ENCODE measurements at regions not wholly inside any gene's neighbourhood (a gene's known extent, or its start where the extent isn't known, plus 50 kb on each side); places are given as distances from the start of the nearest gene placed in this dataset.

DNA sequence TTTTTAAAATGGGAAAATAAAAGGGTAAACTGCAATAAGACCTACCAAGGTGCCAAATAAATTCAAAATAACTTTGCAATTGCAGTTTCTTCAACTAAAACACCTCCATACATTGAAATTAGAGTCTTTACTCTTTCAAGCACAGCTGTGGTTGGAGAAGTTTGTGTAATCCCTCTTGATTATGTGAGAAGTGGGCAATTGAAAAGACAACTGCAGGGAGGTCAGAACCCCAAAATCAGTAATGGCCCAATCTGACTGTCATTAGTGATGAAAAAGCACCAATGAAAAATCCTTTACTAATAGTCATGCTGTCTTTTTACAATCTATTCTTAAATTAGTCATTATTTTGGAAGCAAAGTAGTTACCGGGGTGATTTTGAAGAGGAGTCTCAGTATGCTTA, 116.7 kb upstream of the RGMB start:
- no peak for DNase-seq (ENCODE audit: low spot score)
- in situ Hi-C loops (cut with HindIII; ENCODE audit: low sequenced_read_pairs) = no loop called here

DNA sequence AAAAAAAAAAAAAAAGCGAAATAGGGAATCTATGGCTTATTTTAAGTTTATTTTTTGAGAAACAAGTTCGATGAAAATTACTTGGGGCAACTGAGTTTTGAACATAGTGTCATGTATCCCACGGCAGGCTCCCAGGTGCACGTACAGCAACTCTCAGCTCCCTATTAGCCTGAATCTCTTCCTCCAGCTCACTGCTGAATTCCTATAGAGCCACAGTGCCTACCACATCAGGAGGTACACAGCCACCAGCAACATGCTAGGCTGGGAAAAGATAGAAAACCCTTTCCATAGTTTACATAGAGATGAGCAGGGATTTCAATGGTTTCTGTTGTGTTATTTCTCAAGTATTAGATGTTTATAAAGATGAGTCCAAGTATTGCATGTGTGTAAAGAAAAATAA, 115.9 kb upstream of the RGMB start:
- in situ Hi-C loops (cut with HindIII; ENCODE audit: low sequenced_read_pairs) = no loop called here
- DNase-seq (ENCODE audit: low spot score) = no peak

DNA sequence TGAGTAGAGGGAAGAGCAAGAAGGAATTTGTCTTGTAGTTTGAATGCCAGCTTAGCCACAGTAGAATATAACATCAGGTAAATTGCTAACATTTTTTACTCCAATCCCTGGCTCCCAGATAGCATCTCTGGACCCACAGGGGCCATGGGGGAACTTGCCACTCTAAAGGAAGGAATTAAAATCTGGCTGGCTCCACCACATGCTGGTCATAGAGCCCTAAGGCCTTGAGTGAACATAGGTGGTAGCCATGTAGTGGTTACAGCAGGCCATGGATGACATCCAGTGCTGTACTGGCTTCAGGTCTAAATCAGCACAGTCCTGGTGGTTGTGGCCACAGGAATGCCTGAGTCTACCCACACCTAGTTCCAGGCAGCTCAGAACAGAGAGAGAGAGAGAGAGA, 109.9 kb upstream of the RGMB start:
- in situ Hi-C loops (cut with HindIII; ENCODE audit: low sequenced_read_pairs) = no loop called here
- DNase-seq (ENCODE audit: low spot score) = no peak

DNA sequence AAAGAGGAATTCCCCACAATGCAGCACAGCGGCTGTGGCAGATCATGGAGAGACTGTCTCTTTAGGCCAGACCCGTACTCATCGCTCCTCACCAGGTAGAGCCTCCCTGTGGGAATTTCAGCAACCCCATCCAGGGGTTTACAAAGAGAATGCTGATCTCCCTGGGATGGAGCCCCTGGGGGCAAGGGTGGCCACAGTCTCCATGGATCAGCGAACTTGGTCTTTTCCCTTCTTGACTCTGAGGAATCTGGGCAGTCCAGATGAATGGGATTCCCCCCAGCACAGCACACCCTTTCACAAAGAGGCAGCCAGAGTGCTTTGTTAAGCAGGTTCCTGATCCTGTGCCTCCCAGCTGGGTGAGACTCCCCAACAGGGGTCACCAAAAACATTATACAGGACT, 108.7 kb upstream of the RGMB start:
- DNase-seq (ENCODE audit: low spot score) = no peak
- in situ Hi-C loops (cut with HindIII; ENCODE audit: low sequenced_read_pairs) = no loop called here

DNA sequence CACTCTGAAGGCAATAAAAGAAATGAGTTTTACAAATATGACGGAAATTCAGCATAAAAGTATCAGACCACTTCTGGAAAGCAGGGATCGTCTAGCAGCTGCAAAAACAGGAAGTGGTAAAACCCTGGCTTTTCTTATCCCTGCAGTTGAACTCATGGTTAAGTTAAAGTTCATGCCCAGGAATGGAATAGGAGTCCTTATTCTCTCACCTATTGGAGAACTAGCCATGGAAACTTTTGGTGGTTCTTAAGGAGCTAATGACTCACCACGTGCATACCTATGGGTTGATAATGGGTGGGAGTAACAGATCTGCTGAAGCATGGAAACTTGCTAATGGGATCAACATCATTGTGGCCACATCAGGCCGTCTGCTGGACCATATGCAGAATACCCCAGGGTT, 93.5 kb upstream of the RGMB start:
- in situ Hi-C loops (cut with HindIII; ENCODE audit: low sequenced_read_pairs) = no loop called here
- no peak for DNase-seq (ENCODE audit: low spot score)

DNA sequence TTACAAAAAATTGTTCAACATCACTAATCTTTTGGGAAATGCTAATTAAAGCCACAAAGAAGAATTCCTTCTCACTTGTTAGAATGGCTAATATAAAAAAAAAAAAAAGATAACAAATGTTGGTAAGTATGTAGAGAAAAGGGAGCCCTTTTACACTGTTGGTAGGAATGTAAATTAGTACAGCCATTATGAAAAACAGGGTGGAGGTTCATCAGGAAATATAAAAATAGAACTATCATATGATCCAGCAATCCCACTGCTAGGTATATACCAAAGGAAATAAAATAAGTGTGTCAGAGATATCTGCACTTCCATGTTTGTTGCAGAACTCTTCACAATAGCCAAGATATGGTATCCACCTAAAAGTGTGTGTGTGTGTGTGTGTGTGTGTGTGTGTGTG, 83.5 kb upstream of the RGMB start:
- no peak for DNase-seq (ENCODE audit: low spot score)
- in situ Hi-C loops (cut with HindIII; ENCODE audit: low sequenced_read_pairs) = no loop called here

DNA sequence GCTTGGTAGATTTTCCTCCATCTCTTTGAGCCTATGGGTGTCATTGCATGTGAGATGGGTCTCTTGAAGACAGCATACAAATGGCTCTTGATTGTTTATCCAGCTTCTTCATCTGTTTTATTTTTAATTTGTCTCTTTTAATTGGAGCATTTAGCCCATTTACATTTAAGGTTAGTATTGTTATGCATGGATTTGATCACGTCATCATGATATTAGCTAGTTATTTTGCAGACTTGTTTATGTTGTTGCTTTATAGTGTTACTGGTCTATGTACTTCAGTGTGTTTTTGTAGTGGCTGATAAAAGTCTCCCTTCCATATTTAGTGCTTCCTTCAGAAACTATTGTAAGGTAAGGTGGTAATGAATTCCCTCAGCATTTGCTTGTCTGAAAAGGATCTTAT, 78.6 kb upstream of the RGMB start:
- in situ Hi-C loops (cut with HindIII; ENCODE audit: low sequenced_read_pairs) = no loop called here
- no peak for DNase-seq (ENCODE audit: low spot score)

DNA sequence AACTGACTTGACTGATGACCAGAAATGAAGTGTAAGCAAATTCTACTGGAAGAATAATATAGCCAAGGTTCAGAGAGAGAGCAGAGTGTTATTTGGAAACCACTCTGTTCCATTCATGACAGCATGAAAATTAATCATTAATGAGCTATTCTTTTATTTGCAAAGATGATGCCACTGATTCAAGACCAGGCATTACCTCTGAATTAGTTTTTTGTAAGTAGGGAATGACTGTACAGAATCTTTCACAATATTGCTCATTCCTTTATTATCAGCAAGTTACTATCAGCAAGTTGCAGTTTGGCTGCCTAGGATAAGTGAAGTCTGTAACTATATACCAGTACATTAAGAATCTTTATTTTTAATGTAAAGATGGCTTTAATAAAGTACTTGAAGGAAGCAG, 75.1 kb upstream of the RGMB start:
- DNase-seq (ENCODE audit: low spot score) = no peak
- in situ Hi-C loops (cut with HindIII; ENCODE audit: low sequenced_read_pairs) = no loop called here

DNA sequence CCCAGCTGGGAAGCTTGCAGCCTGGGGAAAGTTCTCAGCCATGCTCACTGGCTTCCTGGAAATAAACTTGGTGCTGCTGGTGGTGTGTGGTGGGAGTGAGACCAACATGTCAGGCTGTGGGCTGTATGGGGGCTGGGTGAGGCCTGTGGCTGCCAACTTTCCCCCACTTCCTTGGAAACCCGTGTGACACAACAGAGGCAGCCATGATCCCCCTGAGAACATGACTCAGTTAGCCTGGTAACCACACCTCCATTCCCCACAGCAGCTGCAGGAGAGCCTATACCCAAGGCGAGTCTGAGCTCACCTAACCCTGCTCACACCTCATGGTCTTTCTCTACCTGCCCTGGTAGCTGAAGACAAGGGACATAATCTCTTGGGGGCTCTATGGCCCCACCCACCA, 72.7 kb upstream of the RGMB start:
- no peak for DNase-seq (ENCODE audit: low spot score)
- in situ Hi-C loops (cut with HindIII; ENCODE audit: low sequenced_read_pairs) = no loop called here

DNA sequence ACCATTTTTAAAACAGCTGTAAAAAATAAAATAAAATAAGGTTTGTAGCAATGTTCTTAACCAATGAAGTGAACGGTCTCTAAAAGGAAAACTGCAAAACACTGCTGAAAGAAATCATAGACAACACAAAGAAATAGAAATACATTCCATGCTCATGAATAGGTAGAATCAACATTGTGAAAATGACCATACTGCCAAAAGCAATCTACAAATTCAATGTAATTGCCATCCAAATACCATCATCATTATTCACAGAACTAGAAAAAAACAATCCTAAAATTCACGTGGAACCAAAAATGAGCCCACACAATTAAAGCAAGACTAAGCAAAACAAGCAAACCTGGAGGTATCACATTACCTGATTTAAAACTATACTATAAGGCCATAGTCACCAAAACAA, 67.6 kb upstream of the RGMB start:
- no peak for DNase-seq (ENCODE audit: low spot score)
- in situ Hi-C loops (cut with HindIII; ENCODE audit: low sequenced_read_pairs) = no loop called here

DNA sequence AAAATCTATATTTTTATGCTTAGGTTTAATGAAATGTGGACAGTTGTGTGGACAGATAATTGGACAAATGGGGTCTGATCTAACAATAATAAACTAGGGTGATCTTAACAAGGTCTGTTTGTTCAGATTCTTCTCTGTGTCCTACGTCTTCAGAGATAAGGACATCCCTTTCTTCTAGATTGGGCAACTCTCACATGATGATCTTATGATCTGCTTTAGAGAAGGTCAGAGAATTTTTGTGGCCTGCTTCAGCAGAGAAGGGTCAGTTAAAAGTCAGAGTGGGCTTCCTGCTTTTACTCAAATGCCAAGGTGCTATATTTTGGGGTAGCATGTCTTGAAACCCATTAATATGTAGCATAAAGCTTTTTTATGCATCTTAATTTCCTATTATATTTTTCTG, 63.8 kb upstream of the RGMB start:
- in situ Hi-C loops (cut with HindIII; ENCODE audit: low sequenced_read_pairs) = no loop called here
- no peak for DNase-seq (ENCODE audit: low spot score)

DNA sequence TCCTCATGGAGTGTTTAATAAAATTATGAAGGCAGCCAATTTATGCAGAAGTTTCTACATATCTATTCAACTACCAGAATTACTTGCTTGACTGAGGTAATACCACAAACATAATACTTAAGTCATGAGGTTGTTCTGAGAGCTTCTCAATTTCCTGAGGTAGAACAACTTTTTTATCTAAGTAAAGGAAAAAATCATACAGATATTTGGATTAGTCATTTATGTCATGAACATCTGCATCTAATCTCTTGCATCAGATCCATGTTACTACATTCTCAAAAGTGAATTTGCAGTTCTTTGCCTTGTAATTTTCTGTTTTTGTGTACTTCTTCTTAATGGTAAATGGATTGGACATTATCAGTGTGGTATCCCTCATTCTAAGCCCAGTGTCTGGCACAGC, 60.4 kb upstream of the RGMB start:
- DNase-seq (ENCODE audit: low spot score) = no peak
- in situ Hi-C loops (cut with HindIII; ENCODE audit: low sequenced_read_pairs) = no loop called here

DNA sequence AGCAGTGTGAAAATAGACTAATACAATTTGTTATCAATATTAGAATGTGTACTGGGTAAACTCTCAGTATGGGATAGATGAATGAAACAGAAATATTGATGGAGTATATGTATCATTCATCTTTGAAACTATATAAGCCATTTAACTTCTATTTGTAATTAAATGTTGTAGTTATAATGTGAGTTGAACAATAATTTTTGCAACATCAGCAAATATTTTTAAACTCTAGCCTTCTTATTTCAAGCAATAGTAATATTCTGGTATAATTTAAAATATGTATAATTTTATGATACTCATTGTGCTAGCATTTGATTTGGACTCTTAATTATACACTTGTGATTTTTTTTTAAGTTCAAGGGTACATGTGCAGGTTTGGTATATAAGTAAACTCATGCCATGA, 59.6 kb upstream of the RGMB start:
- in situ Hi-C loops (cut with HindIII; ENCODE audit: low sequenced_read_pairs) = no loop called here
- no peak for DNase-seq (ENCODE audit: low spot score)

DNA sequence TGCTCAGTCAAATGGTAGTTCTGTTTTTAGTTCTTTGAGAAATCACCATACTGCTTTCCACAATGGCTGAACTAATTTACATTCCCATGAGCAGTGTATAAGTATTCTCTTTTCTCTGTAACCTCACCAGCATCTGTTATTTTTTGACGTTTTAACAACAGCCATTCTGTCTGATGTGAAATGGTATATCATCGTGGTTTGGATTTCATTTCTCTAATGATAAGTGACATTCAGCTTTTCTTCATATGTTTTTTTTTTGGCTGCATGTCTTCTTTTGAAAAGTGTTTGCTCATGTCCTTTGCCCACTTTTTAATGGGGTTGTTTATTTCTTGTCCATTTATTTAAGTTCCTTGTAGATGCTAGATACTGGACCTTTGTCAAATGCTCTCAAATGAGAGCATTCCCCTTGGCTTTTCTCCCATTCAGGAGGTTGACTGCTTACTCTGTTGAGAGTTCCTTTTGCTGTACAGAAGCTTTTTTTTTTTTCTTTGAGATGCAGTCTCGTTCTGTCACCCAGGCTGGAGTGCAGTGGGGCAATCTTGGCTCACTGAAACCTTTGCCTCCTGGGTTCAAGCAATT, 58.7 kb upstream of the RGMB start:
- in situ Hi-C loops (cut with HindIII; ENCODE audit: low sequenced_read_pairs) = no loop called here
- DNase-seq (ENCODE audit: low spot score) = no peak

DNA sequence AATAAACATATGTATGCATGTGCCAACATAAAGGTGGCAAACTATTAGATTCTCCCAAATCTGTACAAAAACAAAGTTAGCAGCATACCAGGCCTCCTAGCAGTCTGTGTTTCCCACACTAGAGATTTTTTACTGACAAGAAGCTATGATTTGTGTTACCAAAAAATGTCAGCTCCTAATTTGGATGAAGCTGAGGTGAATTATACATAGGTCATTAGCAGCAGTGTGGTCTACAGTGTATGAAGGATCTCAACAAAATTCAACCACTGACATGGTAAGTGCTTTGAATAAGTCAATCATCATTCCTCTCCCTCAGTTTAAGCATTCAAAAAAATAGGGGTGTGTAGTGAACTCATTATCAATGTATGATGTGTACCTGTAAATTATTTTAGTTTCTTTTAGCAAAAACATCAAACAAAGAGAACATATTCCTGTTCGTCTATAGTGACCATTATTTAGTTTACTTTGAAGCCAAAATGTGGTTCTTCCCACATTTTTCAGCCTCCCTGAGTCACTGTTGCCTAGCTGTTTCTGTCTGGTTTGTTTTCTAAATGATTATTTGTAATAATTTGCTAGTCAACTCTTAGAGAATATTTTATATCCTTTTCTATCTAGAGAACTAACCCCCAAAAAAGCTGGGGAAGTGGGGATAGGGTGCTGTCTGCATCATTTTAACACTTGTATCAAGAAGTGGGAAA, 52.1 kb upstream of the RGMB start:
- in situ Hi-C loops (cut with HindIII; ENCODE audit: low sequenced_read_pairs) = no loop called here
- DNase-seq (ENCODE audit: low spot score) = no peak

DNA sequence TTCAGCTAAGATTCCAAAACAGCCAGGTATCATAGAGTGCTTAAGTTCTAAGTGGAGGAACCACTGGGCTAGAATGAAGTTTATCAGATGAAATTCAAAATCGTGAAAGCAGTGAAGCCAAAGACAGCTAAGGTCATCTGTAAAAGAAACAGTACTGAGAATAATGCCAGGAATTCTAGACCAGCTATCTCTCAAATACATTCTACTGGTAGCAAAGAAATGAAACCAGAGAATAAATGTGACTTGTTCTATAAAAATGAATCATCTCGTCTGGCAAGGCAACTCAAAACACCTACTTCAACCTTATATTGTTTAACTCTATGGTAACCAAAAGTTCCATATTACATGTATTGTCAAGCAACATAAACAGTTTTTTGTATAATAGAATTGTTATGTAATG, 51.3 kb upstream of the RGMB start:
- no peak for DNase-seq (ENCODE audit: low spot score)
- in situ Hi-C loops (cut with HindIII; ENCODE audit: low sequenced_read_pairs) = no loop called here

DNA sequence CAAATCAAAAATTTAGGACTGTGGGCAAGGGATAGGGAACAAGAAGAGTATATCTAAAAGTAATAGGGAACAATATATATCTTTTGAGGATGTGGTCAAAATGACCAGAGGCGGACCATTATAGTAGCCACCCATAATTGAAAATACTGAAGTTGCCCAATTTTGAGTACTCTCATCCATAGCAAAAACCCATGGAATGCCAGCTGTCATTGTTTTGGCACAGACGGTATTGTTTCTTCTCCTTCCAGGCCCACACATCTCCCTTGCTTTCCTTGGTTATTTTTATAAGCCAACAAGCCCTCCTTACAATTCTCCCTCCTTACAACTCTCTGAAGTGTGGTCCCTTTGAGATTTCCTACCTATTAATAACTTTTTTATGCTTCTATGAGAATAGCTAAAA, 50.4 kb upstream of the RGMB start:
- no peak for DNase-seq (ENCODE audit: low spot score)
- in situ Hi-C loops (cut with HindIII; ENCODE audit: low sequenced_read_pairs) = no loop called here
